ENCODE measurements at regions not wholly inside any gene's neighbourhood (a gene's known extent, or its start where the extent isn't known, plus 50 kb on each side); places are given as distances from the start of the nearest gene placed in this dataset.

GRCh38 chr4:20049889-20050288, 201.8 kb upstream of the SLIT2 start:
- TF ChIP-seq POLR2A (IDR thresholded peaks at IDR 0.05) (no peak), CTCF (IDR thresholded peaks at IDR 0.05 in 4 of 5, conservative IDR thresholded peaks at IDR 0.05 in 1 of 5) (no peak)

All from gastrocnemius medialis (tissue), 4 donors.